Coronary artery (tissue), 2 donors: ENCODE measurements at regions not wholly inside any gene's neighbourhood (a gene's known extent, or its start where the extent isn't known, plus 50 kb on each side); places are given as distances from the start of the nearest gene placed in this dataset.

Experiments
- DNase-seq: peaks from one replicate; pipeline ENCODE4 v3.0.0-alpha.2; 2017; ENCODE audit warnings: low spot score
- H3K27ac ChIP-seq, 2 donors: fragments of 200-600 bp; sonication (generic); one replicate each; pipeline ENCODE4 v1.5.1; 2016 to 2019
- H3K4me3 ChIP-seq: fragments of 200-600 bp; sonication (generic); 2 replicates; pipeline ENCODE4 v1.5.1; 2016; ENCODE audit warnings: mild to moderate bottlenecking, moderate library complexity
- TF ChIP-seq, protein P1 (sequence below): fragments of 200-600 bp; sonication (generic); IDR thresholded peaks from one replicate; pipeline ENCODE4 v1.5.1; 2019; ENCODE audit warnings: antibody characterized with exemption

DNA sequence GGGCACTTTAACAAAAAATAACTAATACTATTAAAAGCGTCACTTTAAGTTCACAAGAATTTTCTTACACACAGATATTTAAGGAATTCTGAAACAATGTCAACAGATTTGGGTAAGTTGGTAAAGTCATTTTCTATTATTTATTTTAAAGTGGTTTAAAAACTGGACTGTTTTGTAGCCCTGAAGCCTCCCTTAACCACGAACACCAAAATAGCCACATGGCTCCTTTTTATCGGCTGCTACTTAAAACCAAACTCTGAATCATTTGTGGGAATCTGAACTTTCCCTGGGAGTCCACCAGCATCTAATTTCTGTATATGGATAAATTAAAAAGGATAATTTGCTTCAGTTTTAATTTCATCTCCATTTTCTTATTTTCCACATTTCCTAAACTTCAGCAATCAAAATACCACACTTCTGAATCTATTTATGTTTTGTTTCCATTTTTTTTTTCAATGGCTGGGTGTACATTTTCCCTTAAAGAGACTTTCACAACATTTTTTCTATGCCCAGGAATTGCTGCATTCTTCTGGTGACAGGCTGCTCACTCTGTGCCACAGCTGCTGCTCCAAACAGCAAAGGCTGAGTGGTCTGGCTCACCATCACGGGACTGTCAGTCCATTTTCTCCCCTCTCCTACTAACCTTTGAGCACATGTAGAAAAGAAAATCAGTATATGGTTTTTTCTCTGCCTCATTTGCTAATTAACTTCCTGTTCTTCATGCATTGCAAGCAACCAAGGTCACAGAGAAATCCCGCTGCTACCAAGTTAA lies 255.5 kb upstream of the KCNJ16 start:
- H3K4me3 ChIP-seq, result no peak overlapping the region
- DNase-seq, result no peak
- TF ChIP-seq, protein P1, sequence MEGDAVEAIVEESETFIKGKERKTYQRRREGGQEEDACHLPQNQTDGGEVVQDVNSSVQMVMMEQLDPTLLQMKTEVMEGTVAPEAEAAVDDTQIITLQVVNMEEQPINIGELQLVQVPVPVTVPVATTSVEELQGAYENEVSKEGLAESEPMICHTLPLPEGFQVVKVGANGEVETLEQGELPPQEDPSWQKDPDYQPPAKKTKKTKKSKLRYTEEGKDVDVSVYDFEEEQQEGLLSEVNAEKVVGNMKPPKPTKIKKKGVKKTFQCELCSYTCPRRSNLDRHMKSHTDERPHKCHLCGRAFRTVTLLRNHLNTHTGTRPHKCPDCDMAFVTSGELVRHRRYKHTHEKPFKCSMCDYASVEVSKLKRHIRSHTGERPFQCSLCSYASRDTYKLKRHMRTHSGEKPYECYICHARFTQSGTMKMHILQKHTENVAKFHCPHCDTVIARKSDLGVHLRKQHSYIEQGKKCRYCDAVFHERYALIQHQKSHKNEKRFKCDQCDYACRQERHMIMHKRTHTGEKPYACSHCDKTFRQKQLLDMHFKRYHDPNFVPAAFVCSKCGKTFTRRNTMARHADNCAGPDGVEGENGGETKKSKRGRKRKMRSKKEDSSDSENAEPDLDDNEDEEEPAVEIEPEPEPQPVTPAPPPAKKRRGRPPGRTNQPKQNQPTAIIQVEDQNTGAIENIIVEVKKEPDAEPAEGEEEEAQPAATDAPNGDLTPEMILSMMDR, result no peak
- H3K27ac ChIP-seq, result no peak overlapping the region

DNA sequence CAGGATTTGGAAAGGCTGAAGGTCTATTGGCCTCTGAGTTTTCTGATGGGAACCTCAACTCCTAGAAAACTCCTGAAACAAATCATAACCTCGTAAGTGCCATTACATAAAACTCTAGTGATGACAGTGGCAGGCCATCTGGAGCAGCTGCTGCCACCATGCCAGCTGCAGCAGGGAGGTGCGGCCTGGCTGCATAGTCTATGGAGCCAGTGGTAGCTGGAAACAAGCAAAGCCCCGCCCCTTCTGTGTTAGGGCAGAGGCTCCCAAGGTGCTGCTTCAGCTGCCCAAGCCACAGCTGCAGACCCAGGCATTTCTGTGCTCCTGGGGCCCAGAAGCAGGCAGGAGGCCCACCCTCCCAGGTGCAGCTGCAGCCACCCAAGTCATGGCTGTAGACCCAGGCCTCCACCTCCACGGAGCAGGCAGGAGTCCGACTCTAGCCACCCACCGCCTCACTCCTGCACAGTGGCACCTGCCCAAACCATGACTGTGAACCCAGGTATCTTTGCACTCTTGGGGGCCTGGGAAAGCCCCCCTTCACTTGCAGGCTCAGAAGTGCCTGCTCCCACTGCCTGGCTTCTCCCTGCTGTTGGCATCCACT lies 254.1 kb upstream of the KCNJ16 start:
- H3K27ac ChIP-seq, result no peak overlapping the region
- DNase-seq, result no peak
- no peak overlapping the region for H3K4me3 ChIP-seq
- TF ChIP-seq, protein P1, result no peak

DNA sequence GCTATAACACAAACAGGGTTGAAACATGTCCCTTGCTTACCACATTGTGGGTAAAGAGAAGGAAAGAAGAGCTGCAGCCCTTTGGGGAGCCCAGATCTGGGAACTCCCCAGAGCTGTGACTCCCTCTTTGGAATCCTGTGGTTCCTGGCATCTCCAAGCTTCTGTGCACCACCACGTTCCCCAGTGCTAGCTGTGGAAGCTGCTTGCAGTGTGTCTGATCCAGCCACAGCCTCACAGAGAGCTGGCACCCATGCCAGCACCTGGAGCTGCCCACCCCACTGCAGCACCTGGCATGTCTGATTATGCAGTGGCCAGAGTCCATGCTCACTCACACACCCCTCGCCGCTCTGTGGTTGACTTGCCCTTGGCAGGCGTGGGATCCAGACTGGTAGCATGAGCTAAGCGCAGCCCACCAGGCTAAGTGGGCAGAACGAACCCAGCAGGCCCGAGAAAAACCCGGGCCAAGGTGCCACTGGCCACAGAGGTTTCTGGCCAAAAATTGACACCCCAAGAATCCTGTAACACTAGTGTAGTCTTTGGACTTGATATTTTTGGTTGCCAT lies 252.6 kb upstream of the KCNJ16 start:
- H3K4me3 ChIP-seq, result no peak overlapping the region
- no peak overlapping the region for H3K27ac ChIP-seq
- TF ChIP-seq, protein P1, result no peak
- DNase-seq, result no peak

DNA sequence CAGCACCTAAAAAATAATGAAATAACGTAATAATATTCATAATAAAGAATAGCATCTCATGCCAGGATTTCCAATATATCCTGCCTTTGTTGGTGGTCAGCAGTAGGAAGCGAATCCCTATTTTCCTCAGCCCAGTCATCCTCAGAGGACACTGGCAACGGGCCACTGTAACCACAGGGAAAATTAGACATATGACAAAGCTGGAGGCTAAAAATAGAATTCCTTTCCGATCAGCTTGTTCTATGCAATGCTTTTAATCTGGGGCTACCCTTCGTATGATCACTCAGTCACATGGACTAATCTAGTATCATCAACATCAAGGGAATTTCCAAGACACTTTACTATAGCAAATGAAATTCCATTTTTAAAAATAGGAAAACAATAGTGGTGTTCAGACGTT lies 246.9 kb upstream of the KCNJ16 start:
- Histone ChIP-seq H3K4me3 (no peak overlapping the region), H3K27ac (no peak overlapping the region)
- TF ChIP-seq, protein P1, result no peak
- DNase-seq, result no peak

DNA sequence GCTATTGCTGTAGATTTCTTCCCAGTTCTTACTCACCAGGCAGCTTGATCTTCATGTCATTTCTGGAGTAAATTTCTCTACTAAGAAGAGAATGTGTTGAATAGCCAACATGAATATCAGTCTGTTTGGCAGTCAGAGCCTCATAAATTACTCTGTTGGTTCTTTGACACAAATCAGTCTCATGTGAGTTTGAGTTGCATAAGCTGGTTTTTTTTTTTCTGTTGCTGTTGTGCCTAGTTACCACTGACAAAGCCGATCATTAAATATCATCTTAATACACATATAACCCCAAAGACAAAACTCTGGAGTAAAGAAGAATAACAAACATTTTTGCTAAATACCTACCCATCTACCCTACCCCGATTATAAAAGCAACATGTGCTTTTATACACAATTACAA lies 240.5 kb upstream of the KCNJ16 start:
- no peak for DNase-seq
- H3K4me3 ChIP-seq, result no peak overlapping the region
- TF ChIP-seq, protein P1, result no peak
- H3K27ac ChIP-seq, result no peak overlapping the region

DNA sequence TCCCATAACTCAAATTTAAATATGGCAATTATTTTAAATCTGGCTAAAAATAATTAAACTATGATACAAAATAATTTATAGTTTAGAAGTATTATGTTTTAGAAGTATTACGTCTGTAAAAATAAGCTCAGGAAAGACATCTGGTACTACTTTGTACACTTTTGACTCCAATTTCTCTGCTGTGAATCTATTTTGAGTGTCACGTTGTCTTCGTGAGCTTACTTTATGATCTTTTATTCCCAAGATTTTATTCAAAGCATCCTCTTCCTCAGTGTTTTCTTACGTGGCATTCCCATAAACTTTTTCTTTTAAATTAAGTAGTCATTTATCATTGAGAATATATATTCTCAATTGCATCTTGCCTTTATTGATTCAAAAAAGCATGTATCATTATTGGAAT lies 223.3 kb upstream of the KCNJ16 start:
- H3K27ac ChIP-seq, result no peak overlapping the region
- TF ChIP-seq, protein P1, result no peak
- no peak overlapping the region for H3K4me3 ChIP-seq
- no peak for DNase-seq
